HG02571 (cell line): ENCODE measurements at regions not wholly inside any gene's neighbourhood (a gene's known extent, or its start where the extent isn't known, plus 50 kb on each side); places are given as distances from the start of the nearest gene placed in this dataset.
A peak's percentile ranks its signal among the peaks of the same experiment; 100 is the strongest.
"Not testable (repeated sequence)": the region's sequence is repeated elsewhere in the genome, so short reads cannot be mapped to it uniquely, and the experiment has no call there.

Experiments
- ATAC-seq: cut with Tn5 transposase; IDR thresholded peaks from one replicate; pipeline ENCODE4 v1.9.1; 2021; ENCODE audit warnings: mild to moderate bottlenecking, moderate library complexity; ENCODE audit not compliant: unreplicated experiment

- no peak for ATAC-seq
Measured at GRCh38 chr18:38651736-38652135, 1086.1 kb upstream of the CELF4 start.

- no peak for ATAC-seq
Measured at GRCh38 chr18:38648179-38648578, 1082.6 kb upstream of the CELF4 start.

GRCh38 chr18:38646296-38646695, 1080.7 kb upstream of the CELF4 start:
- ATAC-seq, result no peak

GRCh38 chr18:38644875-38645641, 1079.5 kb upstream of the CELF4 start:
- ATAC-seq, result no peak

GRCh38 chr18:38642711-38643110, 1077.1 kb upstream of the CELF4 start:
- ATAC-seq, result no peak

GRCh38 chr18:38639700-38640099, 1074.1 kb upstream of the CELF4 start:
- ATAC-seq, result not testable (repeated sequence)

DNA sequence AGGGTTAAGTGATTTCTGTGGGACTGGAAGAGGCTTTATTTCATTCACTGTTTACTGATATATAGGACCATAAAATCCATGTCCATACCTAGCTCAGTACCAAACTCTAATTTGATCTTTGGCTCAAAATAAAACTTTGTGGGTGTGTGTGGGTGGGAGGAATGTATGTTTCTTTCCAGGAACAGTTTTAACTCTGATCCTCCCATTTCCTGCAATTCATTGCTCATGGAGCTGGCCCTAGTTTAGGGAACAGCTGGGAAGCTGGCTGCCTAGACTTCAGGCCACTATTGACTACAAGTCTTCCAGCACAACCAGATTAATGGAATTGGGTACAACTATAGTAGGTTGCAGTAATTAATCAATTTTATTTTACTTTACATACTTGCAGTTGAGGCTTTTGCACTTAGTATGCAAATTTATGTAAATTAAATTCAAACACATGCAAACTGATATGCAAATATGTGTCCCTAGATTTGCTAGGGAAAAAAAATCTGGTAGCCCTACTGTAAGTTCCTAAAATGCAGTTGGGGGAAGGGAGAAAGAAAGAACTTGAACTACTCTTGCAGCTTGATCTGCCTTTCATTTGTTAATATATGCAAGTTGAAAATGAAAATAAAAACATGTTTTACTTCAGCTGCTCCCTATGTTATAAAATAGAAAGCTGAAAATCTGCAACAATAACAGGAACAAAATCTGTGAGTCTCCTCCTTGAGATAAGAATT, 1070.3 kb upstream of the CELF4 start:
- ATAC-seq, result no peak

DNA sequence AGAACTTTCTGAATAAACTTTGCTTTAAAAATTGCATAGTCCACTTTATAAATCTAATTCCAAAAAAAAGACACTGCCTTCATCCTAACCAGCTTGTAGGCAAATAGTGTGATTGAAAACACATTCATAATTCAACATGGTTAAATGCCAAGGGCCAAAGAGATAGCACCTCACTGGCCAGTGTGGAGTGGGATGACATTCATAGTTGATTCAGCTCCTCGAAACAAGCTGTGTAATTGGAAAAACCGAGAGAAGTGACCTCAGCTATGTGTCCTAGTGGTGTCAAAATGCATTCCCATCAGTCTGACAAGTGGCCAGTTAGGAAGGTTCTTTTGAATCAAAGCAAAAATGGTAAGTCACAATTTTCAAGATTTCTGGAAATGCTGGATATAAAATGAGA, 1068.5 kb upstream of the CELF4 start:
- no peak for ATAC-seq

DNA sequence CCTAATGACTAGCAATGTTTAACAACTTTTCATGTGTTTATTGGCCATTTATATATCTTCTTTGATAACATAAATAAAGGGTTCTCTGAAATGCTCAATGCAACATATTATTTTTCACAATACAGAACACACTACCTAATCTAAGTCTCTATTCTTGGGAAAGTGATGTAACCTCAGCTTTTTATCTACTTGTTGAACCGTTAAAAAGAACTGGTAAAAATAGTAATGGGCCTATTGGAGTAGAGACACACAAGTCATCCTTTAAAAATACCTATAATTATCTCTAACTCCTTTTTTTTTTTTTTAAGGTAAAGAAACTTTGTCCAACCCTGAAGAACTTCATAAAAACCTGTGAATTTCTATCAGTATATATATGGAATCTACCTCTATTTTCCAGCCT, 1067.7 kb upstream of the CELF4 start:
- no peak for ATAC-seq

DNA sequence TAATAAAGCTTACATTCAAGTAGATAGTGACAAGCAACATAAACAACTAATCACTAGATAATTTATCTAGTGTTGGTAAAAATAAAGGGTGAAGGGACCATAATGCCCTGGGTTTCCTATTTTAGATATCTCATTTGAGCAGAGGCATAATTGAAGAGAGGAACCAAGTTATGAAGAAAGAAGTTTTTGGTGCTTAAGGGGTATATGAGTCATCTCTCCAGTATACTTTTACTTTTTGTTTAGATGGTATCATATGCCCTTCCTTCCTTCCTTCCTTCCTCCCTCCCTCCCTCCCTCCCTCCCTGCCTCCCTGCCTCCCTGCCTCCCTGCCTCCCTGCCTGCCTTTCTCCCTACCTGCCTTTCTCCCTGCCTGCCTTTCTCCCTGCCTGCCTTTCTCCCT, 1053.5 kb upstream of the CELF4 start:
- ATAC-seq, result no peak

- ATAC-seq, result no peak
Measured at GRCh38 chr18:38616306-38616705, 1050.7 kb upstream of the CELF4 start.

DNA sequence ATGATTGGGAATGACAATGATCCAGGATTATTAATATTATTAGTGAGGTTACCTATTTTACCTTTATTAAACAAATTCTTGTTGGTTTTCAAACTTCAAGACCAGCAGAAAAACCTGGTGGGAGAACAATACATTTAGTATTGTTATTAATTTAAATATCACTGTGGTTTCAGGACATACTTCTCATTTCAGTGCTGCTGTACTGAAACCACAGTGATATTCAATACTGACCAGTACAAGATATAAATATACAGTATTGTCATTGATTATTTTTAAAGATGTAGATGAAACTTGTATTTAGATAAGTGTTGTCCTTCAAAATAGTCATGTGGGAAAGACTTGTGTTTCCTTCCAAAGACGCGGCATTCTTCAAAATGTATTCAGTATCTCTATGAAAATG, 1047.3 kb upstream of the CELF4 start:
- no peak for ATAC-seq

GRCh38 chr18:38611036-38611964, 1045.7 kb upstream of the CELF4 start:
- peak; percentile 88 for ATAC-seq

- peak; percentile 36 for ATAC-seq
Measured at GRCh38 chr18:38606841-38607240, 1041.2 kb upstream of the CELF4 start.

DNA sequence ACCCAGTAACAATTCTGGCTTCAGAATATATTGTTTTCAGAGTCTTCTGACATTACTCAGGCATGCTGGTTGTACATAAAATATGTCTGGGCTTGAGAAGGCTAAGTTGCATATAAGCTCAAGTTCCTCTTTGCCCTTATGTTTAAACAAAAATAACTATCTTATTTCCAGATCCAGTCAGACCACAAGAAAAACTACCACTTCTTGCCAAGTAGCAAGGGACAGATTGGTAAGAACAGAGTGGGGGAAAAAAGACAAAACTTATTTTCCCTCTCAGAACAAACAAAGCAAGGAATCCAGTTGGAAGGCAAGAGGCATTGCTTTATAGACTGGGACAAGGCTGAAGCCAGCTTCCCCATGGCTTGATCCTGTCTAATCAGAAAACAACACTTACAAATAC, 1036.7 kb upstream of the CELF4 start:
- ATAC-seq, result no peak

- ATAC-seq, result no peak
Measured at GRCh38 chr18:38587571-38587970, 1022.0 kb upstream of the CELF4 start.

GRCh38 chr18:38586327-38586726, 1020.7 kb upstream of the CELF4 start:
- ATAC-seq, result no peak

DNA sequence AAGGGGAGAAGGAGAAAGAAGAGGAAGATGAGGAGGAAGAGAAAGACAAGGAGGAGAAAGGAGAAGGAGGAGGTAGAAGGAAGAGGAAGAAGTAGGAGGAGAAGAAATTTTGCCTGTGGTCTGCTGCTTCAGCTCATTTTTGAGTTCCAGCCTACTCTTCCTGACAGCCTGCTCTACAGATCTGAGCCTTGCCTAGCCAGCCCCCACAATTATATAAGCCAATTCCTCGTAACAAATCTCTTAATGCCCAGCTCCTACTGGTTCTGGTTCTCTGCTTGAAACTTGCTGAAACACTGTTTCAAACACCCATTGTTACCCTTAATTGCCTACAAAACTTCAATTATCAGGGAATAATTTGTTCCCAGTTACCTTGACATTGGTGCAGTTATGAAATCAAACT, 1014.2 kb upstream of the CELF4 start:
- ATAC-seq, result no peak

DNA sequence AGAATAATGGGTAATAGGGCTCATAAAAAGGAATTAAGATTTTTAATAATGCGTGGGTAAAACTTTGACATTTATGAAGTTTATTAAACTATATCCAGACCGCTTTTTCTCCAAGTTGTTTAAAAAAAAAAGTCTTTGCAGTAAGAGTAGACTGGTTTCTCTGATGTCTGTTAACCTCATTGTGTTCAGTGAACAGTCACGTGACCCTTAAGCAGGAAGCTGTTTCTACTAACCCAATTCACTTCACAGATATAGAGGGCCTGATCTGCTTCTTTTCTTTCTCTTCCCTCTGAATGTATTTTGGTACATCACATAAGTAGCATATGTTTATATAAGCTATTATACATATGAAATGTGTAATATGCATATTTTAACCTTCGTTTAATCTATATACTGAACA, 1011.3 kb upstream of the CELF4 start:
- no peak for ATAC-seq

DNA sequence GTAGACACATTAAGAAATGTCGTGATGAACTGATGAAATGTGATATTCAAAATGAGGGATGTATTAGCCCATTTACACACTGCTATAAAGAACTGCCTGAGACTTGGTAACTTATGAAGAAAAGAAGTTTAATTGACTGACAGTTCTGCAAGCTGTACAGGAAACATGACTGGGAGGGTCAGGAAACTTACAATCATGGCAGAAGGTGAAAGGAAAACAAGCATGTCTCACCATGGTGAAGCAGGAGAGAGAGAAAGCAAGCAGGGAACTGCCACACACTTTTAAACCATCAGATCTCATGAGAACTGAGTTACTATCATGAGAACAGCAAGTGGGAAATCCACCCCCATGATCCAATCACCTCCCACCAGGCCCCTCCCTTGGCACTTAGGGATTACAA, 1010.8 kb upstream of the CELF4 start:
- no peak for ATAC-seq

- no peak for ATAC-seq
Measured at GRCh38 chr18:38575648-38576047, 1010.0 kb upstream of the CELF4 start.
